Neural progenitor cell (in vitro differentiated cells): ENCODE measurements at regions not wholly inside any gene's neighbourhood (a gene's known extent, or its start where the extent isn't known, plus 50 kb on each side); places are given as distances from the start of the nearest gene placed in this dataset.

Experiments
- DNase-seq: peaks from one replicate; pipeline ENCODE4 v3.0.0-alpha.2; 2016; ENCODE audit warnings: low spot score
- H2AFZ ChIP-seq: fragments of 200-600 bp; sonication (generic); replicated peaks from 2 replicates; pipeline ENCODE4 v1.6.1; 2016; ENCODE audit warnings: antibody characterized with exemption
- H3F3A ChIP-seq: fragments of 200-600 bp; sonication (generic); 2 replicates; pipeline ENCODE4 v1.6.1; 2016; ENCODE audit warnings: antibody characterized with exemption, low read depth
- H3K27ac ChIP-seq: fragments of 200-600 bp; sonication (generic); 2 replicates; pipeline ENCODE4 v1.5.1; 2016; ENCODE audit warnings: mild to moderate bottlenecking
- H3K27me3 ChIP-seq: fragments of 200-600 bp; sonication (generic); 2 replicates; pipeline ENCODE4 v1.6.1; 2016; ENCODE audit warnings: mild to moderate bottlenecking, moderate library complexity
- H3K36me3 ChIP-seq: fragments of 200-600 bp; sonication (generic); 2 replicates; pipeline ENCODE4 v1.5.1; 2016
- H3K4me1 ChIP-seq: fragments of 200-600 bp; sonication (generic); 2 replicates; pipeline ENCODE4 v1.6.1; 2016; ENCODE audit warnings: mixed run types
- H3K4me2 ChIP-seq: fragments of 200-600 bp; sonication (generic); 2 replicates; pipeline ENCODE4 v1.6.1; 2016
- H3K4me3 ChIP-seq: fragments of 200-600 bp; sonication (generic); 2 replicates; pipeline ENCODE4 v1.5.1; 2016
- H3K79me2 ChIP-seq: fragments of 200-600 bp; sonication (generic); 2 replicates; pipeline ENCODE4 v1.6.1; 2016; ENCODE audit warnings: low read depth
- H3K9ac ChIP-seq: fragments of 200-600 bp; sonication (generic); 2 replicates; pipeline ENCODE4 v1.6.1; 2016
- H3K9me3 ChIP-seq: fragments of 200-600 bp; sonication (generic); 2 replicates; pipeline ENCODE4 v1.5.1; 2016; ENCODE audit warnings: low read depth
- H4K20me1 ChIP-seq: fragments of 200-600 bp; sonication (generic); 2 replicates; pipeline ENCODE4 v1.6.1; 2016; ENCODE audit warnings: low read depth
- H3K27ac Mint-ChIP-seq: 3 replicates; pipeline ENCODE4 v1.8.0; 2021; ENCODE audit warnings: mixed read lengths
- H3K27me3 Mint-ChIP-seq: 2 replicates; pipeline ENCODE4 v1.8.0; 2022; ENCODE audit warnings: low read depth, mild to moderate bottlenecking, inconsistent platforms, moderate library complexity, mixed read lengths; ENCODE audit not compliant: insufficient read depth
- H3K36me3 Mint-ChIP-seq: 3 replicates; pipeline ENCODE4 v1.8.0; 2021; ENCODE audit warnings: mixed read lengths
- H3K4me1 Mint-ChIP-seq: 3 replicates; pipeline ENCODE4 v1.8.0; 2021; ENCODE audit warnings: mixed read lengths
- H3K4me3 Mint-ChIP-seq: 3 replicates; pipeline ENCODE4 v1.8.0; 2021; ENCODE audit warnings: mild to moderate bottlenecking, moderate library complexity, mixed read lengths
- H3K9me3 Mint-ChIP-seq: 3 replicates; pipeline ENCODE4 v1.8.0; 2020; ENCODE audit warnings: mixed read lengths
- CTCF ChIP-seq: fragments of 200-600 bp; sonication (generic); IDR thresholded peaks from 2 replicates; pipeline ENCODE4 v1.5.1; 2017; ENCODE audit warnings: antibody characterized with exemption, mild to moderate bottlenecking
- EZH2 ChIP-seq: fragments of 200-600 bp; sonication (generic); IDR thresholded peaks from 2 replicates; pipeline ENCODE4 v1.6.1; 2017; ENCODE audit warnings: antibody characterized with exemption, mild to moderate bottlenecking, moderate library complexity
- EZH2phosphoT487 ChIP-seq: fragments of 200-600 bp; sonication (generic); IDR thresholded peaks from 2 replicates; pipeline ENCODE4 v1.6.1; 2017; ENCODE audit warnings: antibody characterized with exemption

DNA sequence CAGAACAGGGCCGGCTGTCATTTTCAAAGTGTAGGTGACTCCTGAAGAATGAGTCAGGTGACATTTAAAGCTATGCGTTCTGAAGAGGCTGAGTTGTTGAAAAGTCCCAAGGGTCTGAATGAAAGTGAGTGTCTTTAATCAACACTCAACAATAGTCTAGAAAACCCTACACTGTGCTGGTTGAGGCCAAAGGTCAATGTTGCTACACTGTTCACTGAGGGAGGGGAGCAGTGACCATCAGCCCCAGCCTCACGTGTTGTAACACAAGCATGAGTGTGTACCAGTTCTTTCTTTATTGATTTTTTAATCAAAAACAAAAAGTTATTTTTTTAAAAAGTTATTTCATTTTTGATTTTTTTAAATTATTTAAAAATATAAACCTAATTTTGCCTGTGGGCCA lies 418.8 kb upstream of the LRFN5 start:
- H3K4me1 ChIP-seq = no peaks in the 10 kb centered on the region
- H3K36me3 Mint-ChIP-seq = no peaks in the 10 kb centered on the region
- H3K4me3 Mint-ChIP-seq = no peak overlapping the region
- H3K79me2 ChIP-seq = no peaks in the 10 kb centered on the region
- peaks cover 3% of the 10 kb centered on the region for H3K9me3 ChIP-seq
- no peaks in the 10 kb centered on the region for H3K4me1 Mint-ChIP-seq
- H3K27ac Mint-ChIP-seq = no peak overlapping the region
- no peaks in the 10 kb centered on the region for H3K27me3 ChIP-seq
- H3K27ac ChIP-seq = no peak overlapping the region
- H2AFZ ChIP-seq = no peak overlapping the region
- H3K4me3 ChIP-seq = no peak overlapping the region
- H4K20me1 ChIP-seq = no peaks in the 10 kb centered on the region
- H3K4me2 ChIP-seq = no peak overlapping the region
- H3K9ac ChIP-seq = no peak overlapping the region
- no peak for TF ChIP-seq EZH2
- no peak for TF ChIP-seq EZH2phosphoT487
- no peak for TF ChIP-seq CTCF
- no peak for DNase-seq
- H3K9me3 Mint-ChIP-seq = peaks cover 3% of the 10 kb centered on the region
- H3F3A ChIP-seq = no peaks in the 10 kb centered on the region
- H3K36me3 ChIP-seq = no peaks in the 10 kb centered on the region
- peaks cover 5% of the 10 kb centered on the region for H3K27me3 Mint-ChIP-seq

DNA sequence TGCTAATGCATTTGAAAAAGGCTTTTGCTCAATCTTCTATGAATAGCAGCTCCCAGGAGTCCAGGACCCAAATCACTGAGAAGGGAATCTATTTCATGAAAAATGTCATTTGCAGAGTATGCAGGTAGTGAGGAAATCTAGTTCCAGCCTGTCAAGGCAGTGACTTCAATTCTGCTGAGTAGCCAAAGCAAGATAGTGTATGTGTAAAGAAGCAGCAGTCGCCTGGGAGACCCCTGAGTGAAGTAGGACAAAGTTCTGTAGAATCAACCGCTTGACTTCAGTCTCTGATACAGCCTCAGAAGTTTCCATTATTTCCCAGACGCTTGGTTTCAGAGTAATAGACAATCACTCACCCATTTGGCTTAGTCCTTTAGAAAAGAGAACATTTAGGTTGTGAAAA lies 435.6 kb upstream of the LRFN5 start:
- Histone ChIP-seq H2AFZ (no peak overlapping the region), H3K9me3 (no peaks in the 10 kb centered on the region), H3K9ac (no peak overlapping the region), H3K4me3 (no peak overlapping the region), H3K4me1 (no peaks in the 10 kb centered on the region), H3K4me2 (no peak overlapping the region), H3K27ac (no peak overlapping the region), H3K79me2 (no peaks in the 10 kb centered on the region), H3K27me3 (no peaks in the 10 kb centered on the region), H4K20me1 (no peaks in the 10 kb centered on the region), H3F3A (no peaks in the 10 kb centered on the region), H3K36me3 (no peaks in the 10 kb centered on the region)
- DNase-seq = no peak
- Mint-ChIP-seq H3K4me1 (no peaks in the 10 kb centered on the region), H3K9me3 (peaks cover 3% of the 10 kb centered on the region), H3K27me3 (no peaks in the 10 kb centered on the region), H3K4me3 (no peak overlapping the region), H3K27ac (no peak overlapping the region), H3K36me3 (no peaks in the 10 kb centered on the region)
- TF ChIP-seq CTCF (no peak), EZH2phosphoT487 (no peak), EZH2 (no peak)

GRCh38 chr14:41167040-41167439 lies 439.6 kb upstream of the LRFN5 start:
- Mint-ChIP-seq H3K4me3 (no peak overlapping the region), H3K27ac (no peak overlapping the region), H3K4me1 (no peaks in the 10 kb centered on the region), H3K36me3 (no peaks in the 10 kb centered on the region), H3K27me3 (no peaks in the 10 kb centered on the region), H3K9me3 (peaks cover 3% of the 10 kb centered on the region)
- no peak overlapping the region for H2AFZ ChIP-seq
- peak; percentile 2 for DNase-seq
- no peaks in the 10 kb centered on the region for H3K79me2 ChIP-seq
- no peaks in the 10 kb centered on the region for H3F3A ChIP-seq
- no peak overlapping the region for H3K4me2 ChIP-seq
- H3K36me3 ChIP-seq = no peaks in the 10 kb centered on the region
- H3K27me3 ChIP-seq = no peaks in the 10 kb centered on the region
- no peak overlapping the region for H3K27ac ChIP-seq
- H4K20me1 ChIP-seq = no peaks in the 10 kb centered on the region
- H3K9me3 ChIP-seq = no peaks in the 10 kb centered on the region
- no peak overlapping the region for H3K4me3 ChIP-seq
- TF ChIP-seq EZH2phosphoT487 = no peak
- TF ChIP-seq CTCF = peak; percentile 8
- no peak for TF ChIP-seq EZH2
- no peak overlapping the region for H3K9ac ChIP-seq
- H3K4me1 ChIP-seq = no peaks in the 10 kb centered on the region
